Upper lobe of left lung (tissue), 6 donors: ENCODE measurements at regions not wholly inside any gene's neighbourhood (a gene's known extent, or its start where the extent isn't known, plus 50 kb on each side); places are given as distances from the start of the nearest gene placed in this dataset.

Source experiments
- ATAC-seq, 2 donors: fragments of 200-7000 bp; cut with Tn5 transposase; one replicate each; pipeline ENCODE4 v1.9.1; 2022; ENCODE audit warnings: mild to moderate bottlenecking in 2 of 2, moderate library complexity in 2 of 2; ENCODE audit not compliant: low FRiP score in 2 of 2
- DNase-seq, 2 donors: peaks; one replicate each; pipeline ENCODE4 v3.0.0-alpha.2; 2019 to 2020
- H3K27ac ChIP-seq, 4 donors: fragments of 200-600 bp; sonication (generic); one replicate each; pipeline ENCODE4 v1.5.1; 2016 to 2019
- H3K27me3 ChIP-seq, 4 donors: fragments of 200-600 bp; sonication (generic); one replicate each; pipeline ENCODE4 v1.5.1; 2017 to 2019
- H3K36me3 ChIP-seq, 4 donors: fragments of 200-600 bp; sonication (generic); one replicate each; pipeline ENCODE4 v1.5.1; 2016 to 2019
- H3K4me1 ChIP-seq, 4 donors: fragments of 200-600 bp; sonication (generic); one replicate each; pipeline ENCODE4 v1.5.1; 2018 to 2019
- H3K4me3 ChIP-seq, 4 donors: fragments of 200-600 bp; sonication (generic); one replicate each; pipeline ENCODE4 v1.5.1; 2017 to 2019; ENCODE audit warnings: mild to moderate bottlenecking in 2 of 4, moderate library complexity in 1 of 4
- H3K9me3 ChIP-seq, 4 donors: fragments of 200-600 bp; sonication (generic); one replicate each; pipeline ENCODE4 v1.5.1; 2018 to 2019
- CTCF ChIP-seq, 6 experiments: fragments of 450-650 bp in 4 of 6; fragments of 200-600 bp in 2 of 6; sonication (generic) in 2 of 6; IDR thresholded peaks; one replicate each; pipeline ENCODE4 v1.5.1; 2016 to 2019; ENCODE audit warnings: antibody characterized with exemption in 6 of 6
- EP300 ChIP-seq, 4 donors: sonication (generic); formaldehyde crosslinking; IDR thresholded peaks; one replicate each; pipeline ENCODE4 v1.5.1; 2017; ENCODE audit warnings: antibody characterized with exemption in 4 of 4, control low read depth in 2 of 4
- POLR2A ChIP-seq, 4 donors: fragments of 450-650 bp; IDR thresholded peaks; one replicate each; pipeline ENCODE4 v1.5.1; 2016 to 2017; ENCODE audit warnings: antibody characterized with exemption in 4 of 4, mild to moderate bottlenecking in 2 of 4
- POLR2AphosphoS5 ChIP-seq, 2 donors: sonication (generic); formaldehyde crosslinking; IDR thresholded peaks; one replicate each; pipeline ENCODE4 v1.5.1; 2017; ENCODE audit warnings: antibody characterized with exemption in 2 of 2
- WGBS, 2 donors: methylation state at CpG; one replicate each; pipeline ENCODE4 v1.1.5; 2017 to 2018; 5-methylcytosine and 5-hydroxymethylcytosine counted together
- donor health status: DM: no; HTN: no; CAD: no; lungs with moderate emphysema.
- donor health status: DM: no; HTN: yes; CAD: no; lungs with severe emphysema.

- Histone ChIP-seq H3K9me3 (no peaks in the 10 kb centered on the region), H3K27me3 (no peaks in the 10 kb centered on the region), H3K36me3 (no peaks in the 10 kb centered on the region), H3K4me3 (no peak overlapping the region), H3K4me1 (no peaks in the 10 kb centered on the region), H3K27ac (no peak overlapping the region)
- DNase-seq (peak in 1 of 2 donors; percentile 28), ATAC-seq (peak in 1 of 2 donors; percentile 12)
- TF ChIP-seq POLR2AphosphoS5 (IDR thresholded peaks at IDR 0.05) (no peak), POLR2A (IDR thresholded peaks at IDR 0.05) (no peak), CTCF (IDR thresholded peaks at IDR 0.05) (no peak), EP300 (IDR thresholded peaks at IDR 0.05) (no peak)
- 53 to 55% methylated on average over 15 to 19 of the region's 19 CpGs for WGBS, 2 donors
These were observed 56.3 kb downstream of the MARCHF4 start for GRCh38 chr2:216315802-216316603.

- Histone ChIP-seq H3K4me3 (no peak overlapping the region), H3K9me3 (no peaks in the 10 kb centered on the region), H3K36me3 (no peaks in the 10 kb centered on the region), H3K4me1 (no peaks in the 10 kb centered on the region), H3K27ac (no peak overlapping the region), H3K27me3 (no peaks in the 10 kb centered on the region)
- DNase-seq, result no peak
- TF ChIP-seq EP300 (IDR thresholded peaks at IDR 0.05) (no peak), POLR2AphosphoS5 (IDR thresholded peaks at IDR 0.05) (no peak), CTCF (IDR thresholded peaks at IDR 0.05) (no peak), POLR2A (IDR thresholded peaks at IDR 0.05) (no peak)
- WGBS, 2 donors, result 80 to 90% methylated on average over 1 of the region's 1 CpG
- ATAC-seq, result no peak
These were observed 59.8 kb downstream of the MARCHF4 start for GRCh38 chr2:216312441-216312840.

GRCh38 chr2:216308576-216308975 lies 63.7 kb downstream of the MARCHF4 start:
- DNase-seq (no peak), ATAC-seq (no peak)
- H3K27me3 ChIP-seq, result no peaks in the 10 kb centered on the region
- H3K9me3 ChIP-seq, result no peaks in the 10 kb centered on the region
- no peaks in the 10 kb centered on the region for H3K4me1 ChIP-seq
- no peaks in the 10 kb centered on the region for H3K36me3 ChIP-seq
- TF ChIP-seq CTCF (IDR thresholded peaks at IDR 0.05) (no peak), EP300 (IDR thresholded peaks at IDR 0.05) (no peak), POLR2A (IDR thresholded peaks at IDR 0.05) (no peak), POLR2AphosphoS5 (IDR thresholded peaks at IDR 0.05) (no peak)
- H3K27ac ChIP-seq, result no peak overlapping the region
- WGBS, 2 donors, result 64 to 71% methylated on average over 5 of the region's 5 CpGs
- H3K4me3 ChIP-seq, result no peak overlapping the region

- H3K27me3 ChIP-seq, result no peaks in the 10 kb centered on the region
- H3K9me3 ChIP-seq, result no peaks in the 10 kb centered on the region
- 58 to 62% methylated on average over 6 of the region's 6 CpGs for WGBS, 2 donors
- H3K4me1 ChIP-seq, result no peaks in the 10 kb centered on the region
- DNase-seq (no peak), ATAC-seq (no peak)
- H3K36me3 ChIP-seq, result no peaks in the 10 kb centered on the region
- H3K27ac ChIP-seq, result no peak overlapping the region
- TF ChIP-seq POLR2A (IDR thresholded peaks at IDR 0.05) (no peak), POLR2AphosphoS5 (IDR thresholded peaks at IDR 0.05) (no peak)
- no peak overlapping the region for H3K4me3 ChIP-seq
These were observed 64.8 kb downstream of the MARCHF4 start for GRCh38 chr2:216307496-216307895.

- 18 to 40% methylated on average over 6 of the region's 6 CpGs for WGBS, 2 donors
- no peaks in the 10 kb centered on the region for H3K9me3 ChIP-seq
These were observed 65.4 kb downstream of the MARCHF4 start for GRCh38 chr2:216306868-216307267.

More at GRCh38 chr2:216306868-216307267, 65.4 kb downstream of the MARCHF4 start:
- Histone ChIP-seq H3K4me1 (no peaks in the 10 kb centered on the region), H3K27me3 (no peaks in the 10 kb centered on the region), H3K27ac (no peak overlapping the region), H3K36me3 (no peaks in the 10 kb centered on the region), H3K4me3 (no peak overlapping the region)
- ATAC-seq (peak in 1 of 2 donors; percentile 56), DNase-seq (no peak)
- TF ChIP-seq POLR2A (IDR thresholded peaks at IDR 0.05) (no peak), POLR2AphosphoS5 (IDR thresholded peaks at IDR 0.05) (no peak), EP300 (IDR thresholded peaks at IDR 0.05) (no peak), CTCF (IDR thresholded peaks at IDR 0.05) (no peak)
